ENCODE measurements at regions not wholly inside any gene's neighbourhood (a gene's known extent, or its start where the extent isn't known, plus 50 kb on each side); places are given as distances from the start of the nearest gene placed in this dataset.

GRCh38 chr2:150732491-150732890 lies 245.0 kb upstream of the RND3 start:
- Histone ChIP-seq H3K36me3 (ENCODE audit: insufficient read depth, low read length) (no peaks in the 10 kb centered on the region), H3K27ac (ENCODE audit: low read depth, low read length) (no peak overlapping the region), H4K20me1 (ENCODE audit: insufficient read depth, low read length) (no peaks in the 10 kb centered on the region), H3K4me1 (ENCODE audit: insufficient read depth, low read length) (no peaks in the 10 kb centered on the region), H2AFZ (ENCODE audit: low read depth, low read length) (no peak overlapping the region), H3K9ac (ENCODE audit: low read length) (no peak overlapping the region), H3K27me3 (ENCODE audit: insufficient read depth, low read length) (no peaks in the 10 kb centered on the region), H3K79me2 (ENCODE audit: insufficient read depth, low read length) (no peaks in the 10 kb centered on the region), H3K4me2 (ENCODE audit: low read length) (no peak overlapping the region), H3K4me3 (ENCODE audit: insufficient read depth, low read depth, low read length) (no peak overlapping the region), H3K9me3 (ENCODE audit: insufficient read depth, low read depth, low read length) (no peaks in the 10 kb centered on the region)
- H3K4me1 Mint-ChIP-seq (ENCODE audit: low read depth, unreplicated experiment): no peaks in the 10 kb centered on the region
- H3K4me3 Mint-ChIP-seq (ENCODE audit: unreplicated experiment): no peak overlapping the region
- TF ChIP-seq EZH2 (IDR thresholded peaks at IDR 0.05; ENCODE audit: insufficient read depth, low read length) (no peak), CTCF (IDR thresholded peaks at IDR 0.05; ENCODE audit: insufficient read depth, low read depth, low read length) (no peak)
- H3K36me3 Mint-ChIP-seq (ENCODE audit: low read depth, unreplicated experiment): no peaks in the 10 kb centered on the region
- no peak for FAIRE-seq
- H3K27me3 Mint-ChIP-seq (ENCODE audit: low read depth, unreplicated experiment): no peaks in the 10 kb centered on the region
- no peaks in the 10 kb centered on the region for H3K9me3 Mint-ChIP-seq (ENCODE audit: unreplicated experiment)
- no peak for DNase-seq (ENCODE audit: low read depth)
- no peak overlapping the region for H3K27ac Mint-ChIP-seq (ENCODE audit: unreplicated experiment)

GRCh38 chr2:150732064-150732463 lies 244.6 kb upstream of the RND3 start:
- Mint-ChIP-seq H3K9me3 (ENCODE audit: unreplicated experiment) (no peaks in the 10 kb centered on the region), H3K27ac (ENCODE audit: unreplicated experiment) (no peak overlapping the region), H3K36me3 (ENCODE audit: low read depth, unreplicated experiment) (no peaks in the 10 kb centered on the region), H3K4me3 (ENCODE audit: unreplicated experiment) (no peak overlapping the region), H3K27me3 (ENCODE audit: low read depth, unreplicated experiment) (no peaks in the 10 kb centered on the region), H3K4me1 (ENCODE audit: low read depth, unreplicated experiment) (no peaks in the 10 kb centered on the region)
- H3K4me2 ChIP-seq (ENCODE audit: low read length): no peak overlapping the region
- TF ChIP-seq CTCF (IDR thresholded peaks at IDR 0.05; ENCODE audit: insufficient read depth, low read depth, low read length): no peak
- TF ChIP-seq EZH2 (IDR thresholded peaks at IDR 0.05; ENCODE audit: insufficient read depth, low read length): no peak
- H3K79me2 ChIP-seq (ENCODE audit: insufficient read depth, low read length): no peaks in the 10 kb centered on the region
- no peak overlapping the region for H3K27ac ChIP-seq (ENCODE audit: low read depth, low read length)
- no peak overlapping the region for H3K9ac ChIP-seq (ENCODE audit: low read length)
- no peaks in the 10 kb centered on the region for H4K20me1 ChIP-seq (ENCODE audit: insufficient read depth, low read length)
- H3K27me3 ChIP-seq (ENCODE audit: insufficient read depth, low read length): no peaks in the 10 kb centered on the region
- no peak overlapping the region for H2AFZ ChIP-seq (ENCODE audit: low read depth, low read length)
- no peaks in the 10 kb centered on the region for H3K4me1 ChIP-seq (ENCODE audit: insufficient read depth, low read length)
- DNase-seq (ENCODE audit: low read depth) (peak; percentile 75), FAIRE-seq (peak; percentile 13)
- H3K9me3 ChIP-seq (ENCODE audit: insufficient read depth, low read depth, low read length): no peaks in the 10 kb centered on the region
- H3K36me3 ChIP-seq (ENCODE audit: insufficient read depth, low read length): no peaks in the 10 kb centered on the region
- H3K4me3 ChIP-seq (ENCODE audit: insufficient read depth, low read depth, low read length): no peak overlapping the region

GRCh38 chr2:150729495-150729955 lies 242.1 kb upstream of the RND3 start:
- no peak overlapping the region for H2AFZ ChIP-seq (ENCODE audit: low read depth, low read length)

More at GRCh38 chr2:150729495-150729955, 242.1 kb upstream of the RND3 start:
- no peak for TF ChIP-seq CTCF (IDR thresholded peaks at IDR 0.05; ENCODE audit: insufficient read depth, low read depth, low read length)
- no peak for TF ChIP-seq EZH2 (IDR thresholded peaks at IDR 0.05; ENCODE audit: insufficient read depth, low read length)
- Histone ChIP-seq H3K4me1 (ENCODE audit: insufficient read depth, low read length) (no peaks in the 10 kb centered on the region), H3K79me2 (ENCODE audit: insufficient read depth, low read length) (no peaks in the 10 kb centered on the region), H4K20me1 (ENCODE audit: insufficient read depth, low read length) (no peaks in the 10 kb centered on the region), H3K9me3 (ENCODE audit: insufficient read depth, low read depth, low read length) (no peaks in the 10 kb centered on the region), H3K4me2 (ENCODE audit: low read length) (no peak overlapping the region), H3K36me3 (ENCODE audit: insufficient read depth, low read length) (no peaks in the 10 kb centered on the region), H3K27ac (ENCODE audit: low read depth, low read length) (no peak overlapping the region), H3K4me3 (ENCODE audit: insufficient read depth, low read depth, low read length) (no peak overlapping the region), H3K9ac (ENCODE audit: low read length) (no peak overlapping the region), H3K27me3 (ENCODE audit: insufficient read depth, low read length) (no peaks in the 10 kb centered on the region)
- no peaks in the 10 kb centered on the region for H3K27me3 Mint-ChIP-seq (ENCODE audit: low read depth, unreplicated experiment)
- DNase-seq (ENCODE audit: low read depth) (peak; percentile 12), FAIRE-seq (no peak)
- no peaks in the 10 kb centered on the region for H3K9me3 Mint-ChIP-seq (ENCODE audit: unreplicated experiment)
- H3K36me3 Mint-ChIP-seq (ENCODE audit: low read depth, unreplicated experiment): no peaks in the 10 kb centered on the region
- H3K4me3 Mint-ChIP-seq (ENCODE audit: unreplicated experiment): no peak overlapping the region
- H3K4me1 Mint-ChIP-seq (ENCODE audit: low read depth, unreplicated experiment): no peaks in the 10 kb centered on the region
- no peak overlapping the region for H3K27ac Mint-ChIP-seq (ENCODE audit: unreplicated experiment)

All from astrocyte (in vitro differentiated cells and primary cell).